PC-9 (cell line): ENCODE measurements at regions not wholly inside any gene's neighbourhood (a gene's known extent, or its start where the extent isn't known, plus 50 kb on each side); places are given as distances from the start of the nearest gene placed in this dataset.

ENCODE experiments used
- BruUV-seq: library from RNA; stranded (reverse); fragments of 400-500 nt; replicated peaks from 2 replicates; lab custom pipeline; 2021; lab: Mats Ljungman, UMichigan
- CTCF ChIA-PET: fragments of 300-600 bp; sonication (Branson Sonifier 250); formaldehyde crosslinking; loops from one replicate; lab custom pipeline; 2022; ENCODE audit warnings: antibody characterized with exemption; lab: Charles Lee
- POLR2A ChIA-PET: fragments of 300-600 bp; sonication (Branson Sonifier 250); formaldehyde crosslinking; loops from one replicate; lab custom pipeline; 2022; ENCODE audit warnings: antibody characterized with exemption; ENCODE audit not compliant: unreplicated experiment; lab: Charles Lee
- DNase-seq, 2 experiments: peaks; one replicate each; pipeline versions ENCODE4 v3.0.0 to v3.0.0-alpha.2; 2015 to 2022; ENCODE audit warnings: mixed read lengths in 1 of 2
- H2AFZ ChIP-seq: fragments of 200-600 bp; sonication (generic); 2 replicates; pipeline ENCODE4 v1.8.1; 2017; ENCODE audit warnings: antibody characterized with exemption
- H3F3A ChIP-seq: fragments of 200-600 bp; sonication (generic); 2 replicates; pipeline ENCODE4 v1.8.1; 2017; ENCODE audit warnings: antibody characterized with exemption, mild to moderate bottlenecking, low read depth; ENCODE audit not compliant: insufficient read depth
- H3K27ac ChIP-seq: fragments of 200-600 bp; sonication (generic); 2 replicates; pipeline ENCODE4 v1.6.1; 2016; ENCODE audit warnings: mixed run types
- H3K27me3 ChIP-seq: fragments of 200-600 bp; sonication (generic); 2 replicates; pipeline ENCODE4 v1.6.1; 2016; ENCODE audit warnings: low read depth, mixed run types; ENCODE audit not compliant: insufficient read depth
- H3K36me3 ChIP-seq: fragments of 200-600 bp; sonication (generic); 2 replicates; pipeline ENCODE4 v1.6.1; 2016; ENCODE audit warnings: low read depth, mixed run types
- H3K4me1 ChIP-seq: fragments of 200-600 bp; sonication (generic); replicated peaks from 2 replicates; pipeline ENCODE4 v1.6.1; 2016; ENCODE audit warnings: mixed run types; ENCODE audit not compliant: insufficient read depth
- H3K4me2 ChIP-seq: fragments of 200-600 bp; sonication (generic); 2 replicates; pipeline ENCODE4 v1.6.1; 2017; ENCODE audit warnings: mixed run types
- H3K4me3 ChIP-seq: fragments of 200-600 bp; sonication (generic); 2 replicates; pipeline ENCODE4 v1.6.1; 2016; ENCODE audit warnings: mixed run types
- H3K79me2 ChIP-seq: fragments of 200-600 bp; sonication (generic); 2 replicates; pipeline ENCODE4 v1.6.1; 2017; ENCODE audit warnings: low read depth, mixed run types
- H3K9me2 ChIP-seq: fragments of 200-600 bp; sonication (generic); 2 replicates; pipeline ENCODE4 v1.8.1; 2017; ENCODE audit warnings: mild to moderate bottlenecking; ENCODE audit not compliant: insufficient read depth
- H3K9me3 ChIP-seq: fragments of 200-600 bp; sonication (generic); 2 replicates; pipeline ENCODE4 v1.8.1; 2016; ENCODE audit warnings: low read depth; ENCODE audit not compliant: insufficient read depth
- H4K20me1 ChIP-seq: fragments of 200-600 bp; sonication (generic); 2 replicates; pipeline ENCODE4 v1.8.1; 2017; ENCODE audit not compliant: insufficient read depth
- CTCF ChIP-seq: fragments of 200-600 bp; sonication (generic); conservative IDR thresholded peaks from 2 replicates; pipeline ENCODE4 v1.6.1; 2017; ENCODE audit warnings: mixed run types, antibody characterized with exemption, mild to moderate bottlenecking, moderate library complexity
- EZH2 ChIP-seq: fragments of 200-600 bp; sonication (generic); IDR thresholded peaks from 2 replicates; pipeline ENCODE4 v1.8.0; 2017; ENCODE audit warnings: antibody characterized with exemption, low read depth
- intact Hi-C: fragments of 100-400 bp; cut with micrococcal nuclease; formaldehyde crosslinking; loops from one replicate; pipeline ENCODE4 v1.10.0; 2022; ENCODE audit not compliant: unreplicated experiment

DNA sequence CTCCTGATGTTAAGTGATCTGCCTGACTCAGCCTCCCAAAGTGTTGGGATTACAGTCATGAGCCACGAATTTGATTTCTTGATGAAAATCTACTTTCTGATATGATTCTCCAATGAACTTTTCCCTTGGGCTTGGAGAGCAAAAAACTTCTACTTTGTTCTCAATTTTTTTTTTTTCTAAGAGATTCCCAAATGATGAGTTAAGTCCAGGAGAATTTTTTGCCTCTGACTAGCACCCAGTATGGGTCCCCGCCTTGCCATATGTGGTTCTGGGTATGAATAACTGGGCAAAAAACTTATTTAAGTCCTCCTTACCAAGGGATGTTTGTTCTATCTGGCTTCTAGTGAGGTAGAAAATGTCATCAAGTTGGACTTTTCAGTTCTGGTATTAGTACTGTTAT is 147.9 kb upstream of the LYZL1 start:
- DNase-seq, result peak; percentile 40 to 74
- Histone ChIP-seq H3K4me1 (peaks cover 19% of the 10 kb centered on the region), H3K27ac (peak overlapping the region; percentile 32), H3K4me2 (peak overlapping the region; percentile 8; the same call in 1 of the 2 replicates), H3F3A (peaks cover 11% of the 10 kb centered on the region; the same call in 1 of the 2 replicates), H3K27me3 (no peaks in the 10 kb centered on the region), H3K4me3 (no peak overlapping the region), H3K79me2 (no peaks in the 10 kb centered on the region), H3K9me3 (no peaks in the 10 kb centered on the region), H3K36me3 (no peaks in the 10 kb centered on the region), H4K20me1 (no peaks in the 10 kb centered on the region), H3K9me2 (no peaks in the 10 kb centered on the region), H2AFZ (no peak overlapping the region)
- CTCF ChIA-PET, result no interaction called here
- POLR2A ChIA-PET, result interaction anchor here (0.5 kb wide), 1 partner anchor 724 kb away, joined by 3 read pairs; no protein-coding TSS in a partner anchor
- intact Hi-C loops, result loop anchor here (1.0 to 5.0 kb wide), 4 partner anchors 113 to 474 kb away; no protein-coding TSS in a partner anchor
- TF ChIP-seq EZH2 (no peak), CTCF (no peak)
- BruUV-seq, result no TSS peak

- CTCF ChIA-PET, result interaction anchor here (0.6 kb wide), 1 partner anchor 50 kb away, joined by 5 read pairs; no protein-coding TSS in a partner anchor
- no TSS peak for BruUV-seq
- H3K36me3 ChIP-seq, result no peaks in the 10 kb centered on the region
Observed at GRCh38 chr10:29141761-29142160, 147.1 kb upstream of the LYZL1 start.

More at GRCh38 chr10:29141761-29142160, 147.1 kb upstream of the LYZL1 start:
- Histone ChIP-seq H3K4me1 (peaks cover 19% of the 10 kb centered on the region), H3K9me3 (no peaks in the 10 kb centered on the region), H3F3A (peaks cover 11% of the 10 kb centered on the region; the same call in 1 of the 2 replicates), H3K27ac (peak overlapping the region; percentile 32), H3K9me2 (no peaks in the 10 kb centered on the region), H3K4me2 (0 out of 2 replicates have a peak overlapping the region, but pooled peaks have one; percentile 27), H3K4me3 (no peak overlapping the region), H4K20me1 (no peaks in the 10 kb centered on the region), H2AFZ (no peak overlapping the region), H3K79me2 (no peaks in the 10 kb centered on the region), H3K27me3 (no peaks in the 10 kb centered on the region)
- peak; percentile 67 to 79 for DNase-seq
- no peak for TF ChIP-seq EZH2
- no peak for TF ChIP-seq CTCF
- intact Hi-C loops, result loop anchor here (1.0 to 5.0 kb wide), 5 partner anchors 19 to 474 kb away; no protein-coding TSS in a partner anchor
- POLR2A ChIA-PET, result interaction anchor here (0.5 to 0.6 kb wide), 2 partner anchors 15 to 724 kb away, joined by 3 read pairs; no protein-coding TSS in a partner anchor
